ENCODE measurements at regions not wholly inside any gene's neighbourhood (a gene's known extent, or its start where the extent isn't known, plus 50 kb on each side); places are given as distances from the start of the nearest gene placed in this dataset.

- no peak for DNase-seq
These were observed 97.8 kb upstream of the SEC61G start for GRCh38 chr7:54856856-54857255.

- DNase-seq, result no peak
These were observed 98.3 kb upstream of the SEC61G start for GRCh38 chr7:54857294-54857693.

GRCh38 chr7:54858008-54858692 is 99.1 kb upstream of the SEC61G start:
- no peak for DNase-seq

DNA sequence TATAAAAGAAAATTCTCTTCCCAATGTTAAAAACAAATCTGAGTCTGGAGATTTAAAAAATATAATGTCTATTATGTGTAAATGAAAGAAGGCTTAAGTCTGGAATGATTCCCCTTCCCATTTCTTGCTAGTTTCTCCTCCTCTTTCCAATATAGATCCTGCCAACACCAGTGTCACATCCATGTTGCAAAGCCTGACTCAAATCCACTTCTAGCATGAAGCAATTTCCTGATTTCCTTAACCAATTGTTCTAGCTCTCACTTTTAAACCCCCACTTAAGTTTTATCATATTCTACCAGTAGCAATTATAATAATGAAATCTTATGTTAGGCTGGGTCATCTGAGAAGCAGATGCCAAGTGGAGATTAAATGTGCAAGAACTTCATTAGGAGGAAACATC is 100.1 kb upstream of the SEC61G start:
- no peak for DNase-seq

GRCh38 chr7:54859545-54859944 is 100.5 kb upstream of the SEC61G start:
- DNase-seq, result no peak

- DNase-seq, result no peak
These were observed 101.2 kb upstream of the SEC61G start for GRCh38 chr7:54860003-54860775.

GRCh38 chr7:54860843-54861242 is 101.8 kb upstream of the SEC61G start:
- no peak for DNase-seq

DNA sequence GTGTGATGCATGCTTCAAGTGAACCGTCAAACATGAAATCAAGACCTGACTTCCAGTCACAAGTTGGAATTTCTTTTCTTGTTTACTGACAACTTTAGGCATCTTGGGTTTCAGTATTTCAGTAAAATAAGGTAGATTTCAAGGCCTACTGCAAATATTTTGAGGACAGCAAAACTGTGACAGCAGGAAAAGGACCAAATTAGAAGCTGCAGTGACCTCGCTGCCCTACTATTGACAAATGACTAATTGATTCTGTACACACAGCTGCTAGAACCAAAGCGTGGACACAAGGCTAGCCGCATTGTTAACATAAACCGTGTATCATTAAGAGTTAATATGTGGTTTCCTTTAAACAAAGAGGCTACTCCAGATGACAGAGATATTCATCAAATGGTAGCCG is 105.7 kb upstream of the SEC61G start:
- no peak for DNase-seq

DNA sequence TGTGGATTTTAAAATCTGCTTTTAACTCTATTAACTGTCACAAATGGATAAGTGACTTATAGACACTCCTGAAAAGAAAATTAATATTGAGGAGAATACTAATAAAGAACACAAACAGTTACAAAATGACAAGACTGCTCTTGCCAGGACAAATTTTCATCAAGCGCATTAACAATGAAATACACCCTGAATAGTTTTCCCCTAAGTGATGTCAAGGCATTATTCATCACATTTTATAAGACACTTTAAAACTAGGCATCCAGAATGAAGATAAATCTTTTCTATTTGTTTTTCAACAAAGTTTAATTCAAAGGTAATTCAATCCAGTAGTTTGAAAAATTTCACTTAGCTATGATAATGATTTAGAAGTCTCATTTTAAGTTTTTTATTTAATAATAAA is 110.5 kb upstream of the SEC61G start:
- DNase-seq, result no peak

- no peak for DNase-seq
These were observed 115.8 kb upstream of the SEC61G start for GRCh38 chr7:54874804-54875203.

GRCh38 chr7:54877683-54878082 is 118.7 kb upstream of the SEC61G start:
- DNase-seq, result no peak

DNA sequence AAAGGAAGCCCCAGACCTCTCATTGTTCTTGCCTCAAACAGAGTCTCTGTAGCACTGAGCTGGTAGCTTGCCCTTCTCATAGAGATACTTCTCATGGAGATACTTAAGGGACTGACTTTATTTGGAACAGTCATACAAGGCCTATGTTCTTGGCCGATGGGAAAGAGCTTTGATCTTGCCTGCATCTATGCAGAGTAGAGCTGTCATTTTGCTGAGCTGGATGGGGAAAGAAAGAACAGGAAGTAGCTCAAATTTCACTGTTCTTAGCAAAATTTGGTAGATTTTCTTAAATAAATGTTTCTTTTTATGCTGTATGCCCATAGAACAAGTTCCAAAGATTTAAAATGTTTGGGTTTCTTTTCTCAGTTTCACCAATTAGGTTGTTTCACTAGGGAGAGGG is 119.3 kb upstream of the SEC61G start:
- no peak for DNase-seq

DNA sequence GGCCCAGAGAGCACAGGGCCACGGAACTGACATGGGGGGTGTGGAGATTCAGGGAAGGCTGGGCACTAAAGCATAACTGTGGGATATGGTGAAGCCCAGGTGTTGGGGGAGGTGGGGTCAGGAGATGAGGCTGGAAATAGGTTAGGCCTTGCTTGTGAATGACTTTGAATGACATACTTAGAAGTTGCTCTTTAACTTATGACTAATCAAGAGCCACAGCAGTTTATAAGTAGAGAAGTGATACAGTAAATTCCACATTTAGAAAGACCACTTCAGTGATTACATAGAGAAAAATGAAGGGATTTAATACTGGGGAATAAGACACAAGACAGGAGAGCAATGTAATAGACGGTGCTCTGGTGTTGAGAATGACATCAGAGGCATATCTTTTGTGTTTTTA is 120.8 kb upstream of the SEC61G start:
- DNase-seq, result no peak

DNA sequence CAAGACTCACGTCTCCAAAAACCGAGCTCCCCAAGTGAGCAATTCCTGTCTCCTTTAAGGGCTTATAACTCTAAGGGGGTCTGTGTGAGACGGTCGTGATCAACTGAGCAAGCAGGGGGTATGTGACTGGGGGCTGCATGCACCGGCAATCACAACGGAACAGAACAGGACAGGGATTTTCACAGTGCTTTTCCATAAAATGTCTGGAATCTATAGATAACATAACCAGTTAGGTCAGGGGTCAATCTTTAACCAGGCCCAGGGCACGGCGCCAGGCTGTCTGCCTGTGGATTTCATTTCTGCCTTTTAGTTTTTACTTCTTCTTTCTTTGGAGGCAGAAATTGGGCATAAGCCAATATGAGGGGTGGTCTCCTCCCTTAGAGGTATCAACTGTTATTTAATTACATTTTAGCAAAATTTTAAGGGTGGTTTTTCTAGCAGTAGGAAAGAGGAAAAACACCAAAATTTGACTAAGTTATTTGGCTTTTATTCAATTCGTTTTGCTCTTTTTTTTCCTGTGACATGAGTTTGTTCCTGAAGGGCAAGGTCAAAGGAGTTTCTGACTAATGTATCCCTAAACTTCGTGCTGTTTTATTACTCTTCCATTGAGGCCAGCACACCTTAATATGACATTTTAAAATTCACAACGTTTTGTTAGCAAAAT is 121.4 kb upstream of the SEC61G start:
- DNase-seq, result no peak

DNA sequence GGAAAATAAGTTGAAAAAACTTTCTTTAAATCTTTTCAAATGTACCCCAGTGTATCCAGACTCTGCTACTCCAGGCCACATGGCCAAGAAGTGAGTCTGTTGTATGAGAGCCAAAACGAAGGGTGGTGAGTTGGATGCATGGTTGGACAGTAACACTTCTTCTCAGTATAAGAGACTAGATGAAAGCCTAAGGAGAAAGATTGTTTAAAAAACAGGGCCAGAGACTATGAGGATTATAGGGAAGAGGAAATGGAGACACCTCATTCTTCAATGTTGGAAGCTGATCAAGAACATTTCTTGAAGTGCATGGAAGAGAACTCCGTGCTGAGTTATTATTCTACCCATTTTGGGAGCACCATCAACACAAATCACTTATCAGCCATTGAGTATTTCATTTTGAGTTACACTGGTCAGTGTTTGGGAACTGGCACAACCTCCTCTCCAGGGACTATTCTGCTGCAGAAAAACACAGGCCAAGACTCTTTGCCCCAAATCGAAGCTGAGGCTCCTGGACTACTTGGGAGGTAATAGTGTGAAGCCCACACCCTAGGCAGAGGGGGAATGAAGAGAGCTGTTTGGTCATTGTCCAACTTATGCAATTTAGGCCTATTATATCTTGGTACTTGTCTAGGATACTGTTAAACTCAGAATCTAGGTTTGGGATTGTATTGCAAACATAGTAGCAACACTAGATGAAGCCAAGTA is 123.0 kb upstream of the SEC61G start:
- no peak for DNase-seq

DNA sequence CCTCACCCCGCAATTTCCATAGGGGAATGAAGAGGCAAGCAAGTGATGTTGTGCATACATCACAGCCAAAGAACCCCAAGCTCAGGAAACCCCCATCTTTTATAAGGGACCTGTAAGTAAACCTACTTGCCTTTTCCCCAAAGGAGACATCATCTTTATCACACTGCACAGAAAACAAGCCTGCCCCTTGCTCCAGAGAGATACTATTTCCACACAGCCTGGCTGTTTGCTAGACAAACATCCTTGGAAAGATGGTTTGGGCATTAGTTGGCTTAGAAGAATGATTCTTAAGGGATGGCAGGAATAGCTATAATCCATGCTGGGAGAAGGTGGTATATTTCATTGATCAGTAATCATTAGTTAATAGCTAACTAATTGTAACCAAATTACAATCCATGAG is 123.7 kb upstream of the SEC61G start:
- DNase-seq, result no peak

DNA sequence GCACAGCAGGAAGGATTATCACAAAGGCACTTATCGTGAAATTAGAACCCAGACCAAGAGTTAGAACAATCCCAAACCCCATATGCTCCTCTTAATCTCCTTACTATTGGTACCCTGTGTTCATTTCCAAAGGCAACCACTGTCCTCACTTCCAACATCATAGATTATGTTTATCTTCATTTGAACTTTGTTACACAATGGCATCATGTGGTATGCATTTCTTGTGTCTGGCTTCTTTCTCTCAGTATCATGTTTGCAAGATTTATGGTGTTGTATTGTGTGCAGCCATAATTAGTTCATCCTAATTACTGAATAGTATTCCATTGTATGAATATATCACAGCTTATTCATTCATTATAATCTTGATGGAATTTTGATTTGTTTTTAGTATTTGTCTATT is 124.6 kb upstream of the SEC61G start:
- no peak for DNase-seq

- no peak for DNase-seq
These were observed 126.3 kb upstream of the SEC61G start for GRCh38 chr7:54885285-54885684.

DNA sequence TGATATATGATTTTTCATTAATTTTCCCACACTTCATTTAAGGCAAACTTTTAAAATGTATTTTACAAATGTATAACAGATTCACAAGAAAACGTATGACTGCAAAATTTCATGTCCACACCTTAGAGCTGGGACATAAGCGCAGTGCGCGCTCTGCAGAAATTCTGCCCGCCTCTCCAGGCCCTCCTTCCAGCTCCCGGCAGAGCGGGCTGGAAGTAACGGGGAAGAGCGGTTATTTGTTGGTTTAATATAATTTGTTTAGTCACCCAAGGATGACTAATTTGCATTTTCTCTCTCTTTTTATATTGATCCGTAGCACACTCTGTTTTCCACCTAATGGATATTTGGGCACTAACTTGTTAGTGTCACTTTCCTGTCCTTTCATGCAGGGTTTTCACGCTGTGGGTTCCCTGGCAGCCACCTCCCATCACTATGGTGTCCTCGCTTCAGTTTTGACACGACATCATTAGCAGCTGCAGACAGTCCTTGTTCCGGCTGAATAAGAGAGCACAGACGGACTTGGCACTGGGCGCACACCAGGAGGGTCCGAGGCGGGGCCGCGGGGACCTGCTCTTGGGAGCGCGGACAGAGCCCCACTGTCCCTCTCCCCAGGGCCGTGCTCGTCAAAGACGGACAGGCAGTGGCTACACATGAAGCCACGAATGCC is 129.2 kb upstream of the SEC61G start:
- no peak for DNase-seq

GRCh38 chr7:54888734-54889082 is 129.7 kb upstream of the SEC61G start:
- no peak for DNase-seq

DNA sequence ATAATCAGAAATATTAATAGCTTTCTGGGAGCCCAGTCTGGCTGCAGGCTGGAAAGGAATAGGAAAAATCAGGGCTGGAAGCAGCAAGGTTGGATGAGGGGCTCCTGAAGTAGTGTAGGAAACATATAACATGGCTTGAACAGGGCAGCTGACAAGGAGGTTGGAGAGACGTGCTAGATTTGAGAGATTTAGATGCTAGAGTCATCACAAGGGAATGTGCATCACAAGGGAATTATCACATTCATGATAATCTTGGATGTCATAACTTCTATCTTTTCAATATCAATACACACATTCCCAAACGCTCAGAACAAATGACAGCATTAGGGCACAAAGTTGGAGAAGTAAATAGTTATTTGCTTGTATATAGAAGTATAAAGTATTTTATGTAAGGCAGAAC is 120.9 kb upstream of the EGFR start:
- DNase-seq, result no peak

DNA sequence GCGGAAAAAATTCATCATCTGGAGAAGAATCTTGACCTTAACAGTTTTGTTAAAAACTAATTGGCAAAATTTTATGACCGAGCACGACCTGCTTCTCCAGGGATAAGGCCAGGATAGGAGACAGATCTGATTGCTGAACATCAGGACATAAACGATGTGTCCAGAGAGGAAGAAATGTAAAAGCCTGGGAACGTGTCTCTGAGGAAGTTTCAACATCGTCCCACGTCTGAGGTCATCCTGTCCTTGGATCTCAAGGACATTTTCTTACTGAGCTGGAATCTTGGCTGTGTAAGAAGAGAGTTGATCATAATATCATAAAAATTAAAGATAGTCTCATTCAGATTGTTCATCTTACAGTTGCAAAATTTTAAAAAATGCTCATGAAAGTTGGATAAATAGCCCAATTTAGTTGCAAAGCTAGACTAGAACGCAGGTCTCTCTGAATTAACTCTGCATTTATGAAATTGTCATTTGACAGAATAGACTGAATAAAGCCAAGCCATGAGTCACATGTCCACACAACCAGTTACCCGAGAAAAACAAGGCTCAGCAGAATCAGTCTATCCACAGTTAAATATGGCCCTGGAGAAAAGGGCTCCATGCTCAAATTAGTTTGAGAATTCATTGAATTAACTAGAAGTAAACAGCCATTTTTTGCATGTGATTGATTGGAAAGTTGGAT is 120.0 kb upstream of the EGFR start:
- DNase-seq, result no peak

GRCh38 chr7:54901840-54902239 is 117.0 kb upstream of the EGFR start:
- DNase-seq, result no peak
